SK-N-SH (cell line): ENCODE measurements at regions not wholly inside any gene's neighbourhood (a gene's known extent, or its start where the extent isn't known, plus 50 kb on each side); places are given as distances from the start of the nearest gene placed in this dataset.

ENCODE experiments used
- CTCF ChIA-PET: fragments of 300-600, 350-600 bp; formaldehyde crosslinking; extraction: SDS; loops from one replicate; lab custom pipeline; 2021; lab: Yijun Ruan, JAX
- POLR2A ChIA-PET: fragments of 350-600 bp; sonication (Branson Sonifier 250); formaldehyde crosslinking; extraction: SDS; loops from one replicate; lab custom pipeline; 2020; ENCODE audit warnings: antibody characterized with exemption, inconsistent platforms; lab: Yijun Ruan, JAX
- DNase-seq: peaks from one replicate; pipeline ENCODE4 v3.0.0; 2012
- H2AFZ ChIP-seq: fragments of 200-600 bp; sonication (generic); 2 replicates; pipeline ENCODE4 v1.8.1; 2016; ENCODE audit warnings: antibody characterized with exemption, mild to moderate bottlenecking, low read depth
- H3F3A ChIP-seq: fragments of 200-600 bp; sonication (generic); replicated peaks from 2 replicates; pipeline ENCODE3; 2016; ENCODE audit warnings: antibody characterized with exemption, mild to moderate bottlenecking; ENCODE audit not compliant: insufficient read depth
- H3K27ac ChIP-seq, 2 experiments: fragments of 200-500 bp in 1 of 2; fragments of 200-600 bp in 1 of 2; sonication (Bioruptor generic) in 1 of 2; sonication (generic), shearing (Covaris generic) in 1 of 2; 2 replicates each; pipeline versions ENCODE4 v1.5.1 to v1.6.1; 2014 to 2016; ENCODE audit warnings: low read depth in 2 of 2, inconsistent platforms in 1 of 2, low read length in 1 of 2, mild to moderate bottlenecking in 1 of 2, mixed read lengths in 1 of 2
- H3K27me3 ChIP-seq: fragments of 200-600 bp; sonication (generic), shearing (Covaris generic); 2 replicates; pipeline ENCODE4 v1.6.1; 2016; ENCODE audit warnings: mixed run types; ENCODE audit not compliant: insufficient read depth
- H3K36me3 ChIP-seq, 2 experiments: fragments of 200-500 bp in 1 of 2; fragments of 200-600 bp in 1 of 2; sonication (Bioruptor generic) in 1 of 2; sonication (generic) in 1 of 2; replicated peaks in 1 of 2; 2 replicates each; pipeline versions ENCODE3 to v1.5.1; 2014 to 2016; ENCODE audit warnings: low read length in 1 of 2, mild to moderate bottlenecking in 1 of 2; ENCODE audit not compliant: insufficient read depth in 2 of 2, control insufficient read depth in 1 of 2
- H3K4me1 ChIP-seq, 2 experiments: fragments of 200-500 bp in 1 of 2; fragments of 200-600 bp in 1 of 2; sonication (Bioruptor generic) in 1 of 2; sonication (generic), shearing (Covaris generic) in 1 of 2; 2 replicates each; pipeline versions ENCODE4 v1.5.1 to v1.6.1; 2014 to 2016; ENCODE audit warnings: low read depth in 1 of 2, low read length in 1 of 2, mixed run types in 1 of 2; ENCODE audit not compliant: insufficient read depth in 2 of 2, control insufficient read depth in 1 of 2
- H3K4me2 ChIP-seq: fragments of 200-600 bp; sonication (generic), shearing (Covaris generic); 2 replicates; pipeline ENCODE4 v1.6.1; 2017; ENCODE audit warnings: mixed run types
- H3K4me3 ChIP-seq, 2 experiments: fragments of 200-500 bp in 1 of 2; fragments of 200-600 bp in 1 of 2; sonication (Bioruptor generic) in 1 of 2; sonication (generic), shearing (Covaris generic) in 1 of 2; 2 replicates each; pipeline versions ENCODE4 v1.5.1 to v1.8.1; 2014 to 2016; ENCODE audit warnings: low read depth in 2 of 2, inconsistent platforms in 1 of 2, low read length in 1 of 2, mild to moderate bottlenecking in 1 of 2, mixed read lengths in 1 of 2, moderate library complexity in 1 of 2
- H3K79me2 ChIP-seq: fragments of 200-600 bp; sonication (generic); 2 replicates; pipeline ENCODE4 v1.8.1; 2017; ENCODE audit warnings: mild to moderate bottlenecking; ENCODE audit not compliant: insufficient read depth
- H3K9ac ChIP-seq: fragments of 200-600 bp; sonication (generic); 2 replicates; pipeline ENCODE4 v1.6.1; 2017; ENCODE audit warnings: mixed run types
- H3K9me2 ChIP-seq: fragments of 200-600 bp; sonication (generic); 2 replicates; pipeline ENCODE4 v1.6.1; 2017; ENCODE audit warnings: mixed run types
- H3K9me3 ChIP-seq: fragments of 200-600 bp; sonication (generic); 2 replicates; pipeline ENCODE4 v1.6.1; 2017; ENCODE audit warnings: mixed run types, mild to moderate bottlenecking, moderate library complexity
- H4K20me1 ChIP-seq: fragments of 200-600 bp; sonication (generic); 2 replicates; pipeline ENCODE4 v1.6.1; 2017; ENCODE audit warnings: mild to moderate bottlenecking, mixed run types; ENCODE audit not compliant: insufficient read depth
- CHD2 ChIP-seq: fragments of 150-350 bp; IDR thresholded peaks from 2 replicates; pipeline ENCODE4 v1.6.1; 2018; ENCODE audit warnings: low read length; ENCODE audit not compliant: partially characterized antibody
- CTCF ChIP-seq: fragments of 200-600 bp; sonication (generic); IDR thresholded peaks from 2 replicates; pipeline ENCODE4 v1.6.1; 2017; ENCODE audit warnings: antibody characterized with exemption, mild to moderate bottlenecking, moderate library complexity
- EP300 ChIP-seq, 2 experiments: IDR thresholded peaks; 2 replicates each; pipeline versions ENCODE4 v1.4.0 to v1.6.1; 2012; ENCODE audit warnings: borderline replicate concordance in 1 of 2, low read depth in 1 of 2, low read length in 1 of 2
- EZH2phosphoT487 ChIP-seq: fragments of 200-600 bp; sonication (generic); IDR thresholded peaks from 2 replicates; pipeline ENCODE4 v1.6.1; 2017; ENCODE audit warnings: low read depth, mixed run types, mild to moderate bottlenecking, antibody characterized with exemption, moderate library complexity, borderline replicate concordance
- FOSL2 ChIP-seq: IDR thresholded peaks from 2 replicates; pipeline ENCODE4 v1.4.0; 2012; ENCODE audit warnings: low read depth, mild to moderate bottlenecking, moderate library complexity, borderline replicate concordance
- FOXM1 ChIP-seq: IDR thresholded peaks from 2 replicates; pipeline ENCODE4 v1.4.0; 2012; ENCODE audit warnings: low read depth, mild to moderate bottlenecking
- JUND ChIP-seq: IDR thresholded peaks from 2 replicates; pipeline ENCODE4 v1.4.0; 2012
- MAX ChIP-seq: IDR thresholded peaks from 2 replicates; pipeline ENCODE4 v1.4.0; 2012; ENCODE audit warnings: low read depth
- MEF2A ChIP-seq: IDR thresholded peaks from 2 replicates; pipeline ENCODE4 v1.4.0; 2012; ENCODE audit warnings: low read depth, borderline replicate concordance
- MXI1 ChIP-seq: IDR thresholded peaks from 2 replicates; pipeline ENCODE4 v1.6.1; 2012; ENCODE audit warnings: mild to moderate bottlenecking, low read depth, low read length, improper control_type of control experiment
- NRF1 ChIP-seq: IDR thresholded peaks from 2 replicates; pipeline ENCODE4 v1.6.1; 2012; ENCODE audit warnings: low read depth, mild to moderate bottlenecking, low read length
- PBX3 ChIP-seq: IDR thresholded peaks from 2 replicates; pipeline ENCODE4; 2012
- RAD21 ChIP-seq: IDR thresholded peaks from 2 replicates; pipeline ENCODE4 v1.6.1; 2012; ENCODE audit warnings: mild to moderate bottlenecking, low read length
- REST ChIP-seq: IDR thresholded peaks from 2 replicates; pipeline ENCODE4 v1.6.1; 2012; ENCODE audit warnings: mild to moderate bottlenecking, low read depth, low read length, moderate library complexity
- RFX5 ChIP-seq: IDR thresholded peaks from 2 replicates; pipeline ENCODE4 v1.6.1; 2012; ENCODE audit warnings: mild to moderate bottlenecking, improper control_type of control experiment, low read length
- SMC3 ChIP-seq: IDR thresholded peaks from 2 replicates; pipeline ENCODE4 v1.6.1; 2012; ENCODE audit warnings: low read depth, low read length, improper control_type of control experiment
- TAF1 ChIP-seq: IDR thresholded peaks from 2 replicates; pipeline ENCODE4 v1.6.1; 2012; ENCODE audit warnings: low read depth, mild to moderate bottlenecking, low read length, moderate library complexity, borderline replicate concordance
- TCF12 ChIP-seq: IDR thresholded peaks from 2 replicates; pipeline ENCODE4 v1.4.0; 2012
- YY1 ChIP-seq: IDR thresholded peaks from 2 replicates; pipeline ENCODE4 v1.4.0; 2012; ENCODE audit warnings: low read depth, mild to moderate bottlenecking
- ZBTB33 ChIP-seq: IDR thresholded peaks from 2 replicates; pipeline ENCODE4 v1.4.0; 2012; ENCODE audit warnings: low read depth, borderline replicate concordance
- WGBS: methylation state at CpG from one replicate; pipeline ENCODE4 v1.1.6; 2017; ENCODE audit warnings: low lambda C conversion rate; 5-methylcytosine and 5-hydroxymethylcytosine counted together

GRCh38 chr19:21610787-21611186 lies 105.4 kb downstream of the ZNF429 start:
- ChIA-PET POLR2A (no interaction called here), CTCF (no interaction called here)
- no peak for DNase-seq
- H3K9ac ChIP-seq = no peak overlapping the region
- no peak overlapping the region for H3K4me3 ChIP-seq
- H3K9me2 ChIP-seq = no peaks in the 10 kb centered on the region
- no peaks in the 10 kb centered on the region for H3K36me3 ChIP-seq
- H3K79me2 ChIP-seq = no peaks in the 10 kb centered on the region
- 11% methylated on average over 1 of the region's 1 CpG for WGBS
- H3F3A ChIP-seq = no peaks in the 10 kb centered on the region
- H3K4me2 ChIP-seq = no peak overlapping the region
- no peaks in the 10 kb centered on the region for H3K27me3 ChIP-seq
- H2AFZ ChIP-seq = no peak overlapping the region
- no peaks in the 10 kb centered on the region for H3K4me1 ChIP-seq
- H3K27ac ChIP-seq = no peak overlapping the region; a peak in 1 of 4 replicates
- TF ChIP-seq FOXM1 (no peak), SMC3 (no peak), FOSL2 (no peak)
- H4K20me1 ChIP-seq = no peaks in the 10 kb centered on the region
- no peaks in the 10 kb centered on the region for H3K9me3 ChIP-seq

GRCh38 chr19:21610341-21610740 lies 104.9 kb downstream of the ZNF429 start:
- no peak overlapping the region for H3K4me3 ChIP-seq
- 3% methylated on average over 3 of the region's 3 CpGs for WGBS
- ChIA-PET CTCF (no interaction called here), POLR2A (no interaction called here)
- no peak for TF ChIP-seq MXI1
- no peak for TF ChIP-seq JUND
- no peak for TF ChIP-seq MEF2A
- TF ChIP-seq RAD21 = no peak
- no peak for TF ChIP-seq FOXM1
- TF ChIP-seq YY1 = no peak
- no peak for TF ChIP-seq SMC3
- no peak for TF ChIP-seq ZBTB33
- TF ChIP-seq CTCF = no peak
- no peak for TF ChIP-seq EZH2phosphoT487
- no peak for TF ChIP-seq TAF1
- no peak for TF ChIP-seq CHD2
- TF ChIP-seq NRF1 = no peak
- TF ChIP-seq MAX = no peak
- no peak for TF ChIP-seq REST
- TF ChIP-seq EP300 (IDR thresholded peaks at IDR 0.05; ENCODE audit: borderline replicate concordance in 1 of 2, low read depth in 1 of 2, low read length in 1 of 2) = no peak
- no peak for TF ChIP-seq RFX5
- TF ChIP-seq TCF12 = no peak
- TF ChIP-seq FOSL2 = no peak
- no peak for TF ChIP-seq PBX3
- no peaks in the 10 kb centered on the region for H4K20me1 ChIP-seq
- no peaks in the 10 kb centered on the region for H3K9me2 ChIP-seq
- no peaks in the 10 kb centered on the region for H3K79me2 ChIP-seq
- no peak overlapping the region for H3K4me2 ChIP-seq
- DNase-seq = no peak
- H2AFZ ChIP-seq = no peak overlapping the region
- H3F3A ChIP-seq = no peaks in the 10 kb centered on the region
- no peaks in the 10 kb centered on the region for H3K4me1 ChIP-seq
- no peak overlapping the region for H3K27ac ChIP-seq
- H3K27me3 ChIP-seq = no peaks in the 10 kb centered on the region
- no peaks in the 10 kb centered on the region for H3K9me3 ChIP-seq
- no peaks in the 10 kb centered on the region for H3K36me3 ChIP-seq
- no peak overlapping the region for H3K9ac ChIP-seq
